Heart right ventricle (tissue), 16 donors: ENCODE measurements at regions not wholly inside any gene's neighbourhood (a gene's known extent, or its start where the extent isn't known, plus 50 kb on each side); places are given as distances from the start of the nearest gene placed in this dataset.

Experiments used
- ATAC-seq, 8 donors: fragments of 200-7000 bp; cut with Tn5 transposase; one replicate each; pipeline ENCODE4 v1.9.1; 2020; ENCODE audit warnings: mild to moderate bottlenecking in 8 of 8, moderate library complexity in 8 of 8, moderate number of reproducible peaks in 1 of 8
- DNase-seq, 2 donors: peaks; one replicate each; pipeline ENCODE4 v3.0.0-alpha.2; 2020
- H3K27ac ChIP-seq, 10 donors: fragments of 200-600 bp; sonication (generic) in 2 of 10; one replicate each; pipeline versions ENCODE4 v1.5.0 to v1.8.0; 2020 to 2022; ENCODE audit warnings: mild to moderate bottlenecking in 3 of 10
- H3K27me3 ChIP-seq, 7 donors: fragments of 200-600 bp; one replicate each; pipeline ENCODE4 v1.8.0; 2021 to 2022; ENCODE audit warnings: mild to moderate bottlenecking in 2 of 7
- H3K36me3 ChIP-seq, 9 donors: fragments of 200-600 bp; sonication (generic) in 1 of 9; one replicate each; pipeline versions ENCODE4 v1.5.0 to v1.8.0; 2020 to 2022; ENCODE audit warnings: mild to moderate bottlenecking in 2 of 9
- H3K4me1 ChIP-seq, 9 donors: fragments of 200-600 bp; sonication (generic) in 1 of 9; one replicate each; pipeline versions ENCODE4 v1.5.0 to v1.8.0; 2020 to 2022; ENCODE audit warnings: mild to moderate bottlenecking in 4 of 9
- H3K4me3 ChIP-seq, 10 donors: fragments of 200-600 bp; sonication (generic) in 2 of 10; one replicate each; pipeline versions ENCODE4 v1.5.0 to v1.8.0; 2020 to 2022; ENCODE audit warnings: mild to moderate bottlenecking in 7 of 10, moderate library complexity in 2 of 10
- H3K9me3 ChIP-seq, 11 donors: fragments of 200-600 bp in 10 of 11; sonication (generic) in 2 of 11; one replicate each; pipeline versions ENCODE4 v1.5.0 to v1.8.0; 2013 to 2022; ENCODE audit warnings: mild to moderate bottlenecking in 2 of 11, control low read depth in 1 of 11, moderate library complexity in 1 of 11
- WGBS, 2 donors: extraction: QIAGEN DNeasy Blood & Tissue Kit; methylation state at CpG; one replicate each; pipeline ENCODE4 v1.1.7; 2013; ENCODE audit warnings: inconsistent platforms in 1 of 2; 5-methylcytosine and 5-hydroxymethylcytosine counted together
- intact Hi-C, 10 donors: fragments of 100-400 bp; cut with DNase I; formaldehyde crosslinking; loops; one replicate each; pipeline versions ENCODE4 v1.11.1 to v1.14.2; 2022
- TF ChIP-seq, protein P1 (sequence below), 9 donors: fragments of 200-600 bp; sonication (generic) in 2 of 9; IDR thresholded peaks; one replicate each; pipeline versions ENCODE4 v1.5.0 to v1.8.0; 2021 to 2022; ENCODE audit warnings: antibody characterized with exemption in 9 of 9, mild to moderate bottlenecking in 5 of 9, moderate library complexity in 1 of 9
- donor health status: Arrhythmogenic right ventricular cardiomyopathy.
- donor health status: ischemic (EF 13 %, LVEDD 7.1; RV severe dilation, severe dysfunction).
- donor health status: healthy with polysubstance abuse.
- donor health status: DM: no; HTN: yes; CAD: no.
- donor health status: DM: no; HTN: no; CAD: no.
- donor health status: ischemic (EF 25% LVEDD 6.9; RV normal size, moderate dysfunction).
- donor health status: ischemic (EF 25% LVEDD 5.7; RV mildly dilated, moderate dysfunction).
- donor health status: healthy.
- donor health status: DM: yes; HTN: yes; CAD: no.
- donor health status: Ischemic cardiomyopathy.
- donor health status: ischemic (EF 35%, LVEDD 5.7; RV mildly dilated, moderate dysfunction).
- donor health status: nonischemic (EF 11% LVEDD 7.7; RV severe dilation, severe dysfunction).
- donor health status: DM: yes; HTN: yes; CAD: no.
- donor health status: PGD.
- donor health status: ischemic (EF 29% LVEDD 5.4; RV normal size, mild dysfunction).
- donor health status: nonischemic (EF 23%, LVEDD 6.1; RV moderate dilation, normal function).

DNA sequence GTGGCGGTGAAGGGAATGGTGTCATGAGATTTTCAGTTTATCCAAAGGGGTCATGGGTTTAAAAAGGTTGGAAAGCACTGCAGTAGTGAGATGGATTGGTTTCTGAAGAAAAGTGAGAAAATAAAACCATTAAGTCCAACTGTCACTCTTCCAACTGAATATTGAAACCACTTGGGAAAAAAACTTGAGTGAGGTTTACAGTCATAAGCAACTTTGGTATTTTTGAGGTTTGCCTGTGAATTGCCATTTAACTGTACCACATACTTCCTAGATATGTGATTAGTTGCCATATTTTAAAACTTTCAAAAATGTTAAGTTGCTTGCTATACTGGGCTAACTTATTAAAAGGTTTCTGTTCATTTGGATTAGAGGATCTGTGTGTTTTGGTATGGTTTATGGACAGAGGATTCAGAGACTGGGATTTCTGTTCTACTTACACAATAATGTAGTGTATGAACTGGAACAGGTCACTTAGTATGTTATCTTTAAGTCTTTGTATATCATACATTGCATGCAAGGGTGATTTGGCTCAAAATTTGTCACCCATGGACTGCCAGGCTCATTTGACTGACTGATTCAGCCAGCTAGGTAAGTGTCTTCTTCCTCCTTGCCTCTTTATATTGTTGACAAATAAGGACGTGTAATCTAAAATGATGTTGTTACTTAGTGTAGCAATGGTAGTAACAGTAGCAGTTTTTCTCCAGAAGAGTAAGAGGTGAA is 201.4 kb upstream of the EOMES start:
- Histone ChIP-seq H3K4me1 (no peaks in the 10 kb centered on the region), H3K27me3 (peaks cover 0 to 3% (median 0%) of the 10 kb centered on the region in 7 donors), H3K4me3 (no peak overlapping the region), H3K36me3 (no peaks in the 10 kb centered on the region), H3K27ac (no peak overlapping the region), H3K9me3 (no peaks in the 10 kb centered on the region)
- DNase-seq (no peak), ATAC-seq (no peak)
- TF ChIP-seq, protein P1, sequence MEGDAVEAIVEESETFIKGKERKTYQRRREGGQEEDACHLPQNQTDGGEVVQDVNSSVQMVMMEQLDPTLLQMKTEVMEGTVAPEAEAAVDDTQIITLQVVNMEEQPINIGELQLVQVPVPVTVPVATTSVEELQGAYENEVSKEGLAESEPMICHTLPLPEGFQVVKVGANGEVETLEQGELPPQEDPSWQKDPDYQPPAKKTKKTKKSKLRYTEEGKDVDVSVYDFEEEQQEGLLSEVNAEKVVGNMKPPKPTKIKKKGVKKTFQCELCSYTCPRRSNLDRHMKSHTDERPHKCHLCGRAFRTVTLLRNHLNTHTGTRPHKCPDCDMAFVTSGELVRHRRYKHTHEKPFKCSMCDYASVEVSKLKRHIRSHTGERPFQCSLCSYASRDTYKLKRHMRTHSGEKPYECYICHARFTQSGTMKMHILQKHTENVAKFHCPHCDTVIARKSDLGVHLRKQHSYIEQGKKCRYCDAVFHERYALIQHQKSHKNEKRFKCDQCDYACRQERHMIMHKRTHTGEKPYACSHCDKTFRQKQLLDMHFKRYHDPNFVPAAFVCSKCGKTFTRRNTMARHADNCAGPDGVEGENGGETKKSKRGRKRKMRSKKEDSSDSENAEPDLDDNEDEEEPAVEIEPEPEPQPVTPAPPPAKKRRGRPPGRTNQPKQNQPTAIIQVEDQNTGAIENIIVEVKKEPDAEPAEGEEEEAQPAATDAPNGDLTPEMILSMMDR (IDR thresholded peaks at IDR 0.05), result no peak
- WGBS, 2 donors, result 86 to 87% methylated on average over 2 of the region's 2 CpGs
- intact Hi-C loops, result no loop called here

DNA sequence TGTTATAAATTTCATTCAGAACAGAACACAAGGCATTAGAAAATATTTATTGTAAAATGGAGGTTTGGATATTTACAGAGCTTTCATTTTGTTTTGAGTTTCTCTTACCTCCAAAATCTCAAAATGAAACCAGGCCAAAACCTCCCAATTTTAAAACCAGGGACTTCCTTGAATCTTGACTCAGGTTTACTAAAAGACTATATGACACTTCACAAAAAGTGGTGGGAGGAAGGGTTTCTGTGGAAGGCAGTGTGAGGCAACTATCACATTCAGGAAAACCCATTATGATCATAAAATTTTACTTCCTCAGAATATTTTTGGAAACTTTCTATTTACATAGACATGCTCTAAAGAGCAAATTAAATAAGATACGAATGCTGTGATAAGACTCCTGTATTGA is 205.8 kb upstream of the EOMES start:
- no peak for ATAC-seq
- intact Hi-C loops, result no loop called here
- 52 to 66% methylated on average over 1 of the region's 1 CpG for WGBS, 2 donors

DNA sequence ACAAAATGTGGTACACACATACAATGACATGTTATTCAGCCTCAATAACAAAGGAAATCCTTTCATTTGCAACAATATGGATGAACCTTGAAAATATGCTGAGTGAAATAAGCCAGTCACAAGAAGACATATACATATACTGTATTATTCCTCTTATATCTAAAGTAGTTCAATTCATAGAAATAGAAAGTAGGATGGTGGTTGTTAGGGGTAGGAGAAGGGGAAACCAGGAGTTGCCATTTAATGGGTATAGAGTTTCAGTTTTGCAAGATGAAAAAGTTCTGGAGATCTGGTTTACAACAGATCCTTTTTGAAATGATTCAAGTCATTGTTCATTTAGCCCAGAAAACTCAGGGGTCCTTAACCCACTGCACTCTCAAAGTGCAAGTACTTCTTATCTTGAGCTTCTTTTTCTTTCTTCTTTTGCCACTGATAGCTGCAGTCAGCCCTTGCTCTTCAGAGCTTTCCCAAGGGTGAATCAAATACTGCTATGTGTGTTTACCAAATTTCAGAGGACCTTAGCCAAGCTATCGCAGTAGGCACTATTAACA is 208.0 kb upstream of the EOMES start:
- Histone ChIP-seq H3K27me3 (no peaks in the 10 kb centered on the region), H3K27ac (no peak overlapping the region), H3K4me1 (no peaks in the 10 kb centered on the region), H3K4me3 (no peak overlapping the region), H3K9me3 (no peaks in the 10 kb centered on the region), H3K36me3 (no peaks in the 10 kb centered on the region)
- intact Hi-C loops, result no loop called here
- TF ChIP-seq, protein P1 (IDR thresholded peaks at IDR 0.05), result no peak
- DNase-seq (no peak), ATAC-seq (no peak)
- 63 to 68% methylated on average over 1 of the region's 1 CpG for WGBS, 2 donors

More for the DNA sequence above, 205.8 kb upstream of the EOMES start:
- TF ChIP-seq, protein P1 (IDR thresholded peaks at IDR 0.05), result no peak
- H3K27me3 ChIP-seq, result no peaks in the 10 kb centered on the region
- no peak for DNase-seq
- H3K4me3 ChIP-seq, result no peak overlapping the region
- H3K36me3 ChIP-seq, result no peaks in the 10 kb centered on the region
- no peaks in the 10 kb centered on the region for H3K9me3 ChIP-seq
- no peak overlapping the region for H3K27ac ChIP-seq
- H3K4me1 ChIP-seq, result no peaks in the 10 kb centered on the region

DNA sequence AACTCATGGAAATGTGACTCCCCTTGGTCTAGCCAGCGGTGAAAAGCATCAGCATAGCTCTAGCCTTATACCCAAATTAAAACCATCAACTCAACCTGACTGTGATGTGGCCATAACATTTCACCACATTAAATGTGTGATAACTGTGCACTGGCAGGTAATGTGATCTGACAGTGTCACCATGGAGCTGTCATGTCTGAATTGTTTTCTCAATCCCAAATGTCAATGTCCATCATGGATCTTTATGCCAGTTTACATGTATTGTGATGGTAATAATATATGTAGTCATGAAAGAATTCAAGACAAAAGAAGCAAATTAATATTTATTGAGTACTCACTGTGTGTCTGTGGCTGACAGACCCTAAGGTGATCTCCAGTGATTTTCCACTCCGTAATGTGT is 213.4 kb upstream of the EOMES start:
- DNase-seq, result no peak
- H3K27me3 ChIP-seq, result no peaks in the 10 kb centered on the region

More for the DNA sequence above, 213.4 kb upstream of the EOMES start:
- TF ChIP-seq, protein P1 (IDR thresholded peaks at IDR 0.05), result no peak
- WGBS, 2 donors, result 83 to 86% methylated on average over 2 of the region's 2 CpGs
- H3K4me3 ChIP-seq, result no peak overlapping the region
- H3K9me3 ChIP-seq, result no peaks in the 10 kb centered on the region
- H3K4me1 ChIP-seq, result no peaks in the 10 kb centered on the region
- no peaks in the 10 kb centered on the region for H3K36me3 ChIP-seq
- no peak overlapping the region for H3K27ac ChIP-seq
- intact Hi-C loops, result no loop called here
- no peak for ATAC-seq
